DOHH2 (cell line): ENCODE measurements at regions not wholly inside any gene's neighbourhood (a gene's known extent, or its start where the extent isn't known, plus 50 kb on each side); places are given as distances from the start of the nearest gene placed in this dataset.

Experiments used
- H3F3A ChIP-seq: fragments of 200-600 bp; sonication (generic), shearing (Covaris generic); 2 replicates; pipeline ENCODE4 v1.6.0; 2016; ENCODE audit warnings: antibody characterized with exemption, mild to moderate bottlenecking; ENCODE audit not compliant: control insufficient read depth, insufficient read depth
- H3K27ac ChIP-seq: fragments of 200-600 bp; sonication (generic); 2 replicates; pipeline ENCODE4 v1.5.1; 2014; ENCODE audit warnings: low read depth, mild to moderate bottlenecking, low read length, moderate library complexity
- H3K27me3 ChIP-seq: fragments of 200-600 bp; sonication (generic); 2 replicates; pipeline ENCODE4 v1.6.1; 2014; ENCODE audit warnings: mild to moderate bottlenecking, low read length, mixed read lengths; ENCODE audit not compliant: control insufficient read depth
- H3K36me3 ChIP-seq: fragments of 200-600 bp; sonication (generic); 2 replicates; pipeline ENCODE4 v1.6.1; 2014; ENCODE audit warnings: mild to moderate bottlenecking, low read length, moderate library complexity, mixed read lengths; ENCODE audit not compliant: control insufficient read depth
- H3K4me1 ChIP-seq: fragments of 200-600 bp; sonication (generic); 2 replicates; pipeline ENCODE4 v1.6.1; 2014; ENCODE audit warnings: mild to moderate bottlenecking, low read length, mixed read lengths; ENCODE audit not compliant: control insufficient read depth
- H3K4me2 ChIP-seq: fragments of 200-600 bp; sonication (generic); 2 replicates; pipeline ENCODE4 v1.6.0; 2014; ENCODE audit warnings: mild to moderate bottlenecking, low read length, moderate library complexity
- H3K4me3 ChIP-seq: fragments of 200-600 bp; sonication (generic); 2 replicates; pipeline ENCODE4 v1.5.1; 2014; ENCODE audit warnings: mild to moderate bottlenecking, low read length, mixed read lengths
- H3K79me2 ChIP-seq: fragments of 200-600 bp; sonication (generic); 2 replicates; pipeline ENCODE4 v1.6.1; 2014; ENCODE audit warnings: mild to moderate bottlenecking, low read length, mixed read lengths; ENCODE audit not compliant: control insufficient read depth
- H3K9me2 ChIP-seq: fragments of 200-600 bp; sonication (generic); replicated peaks from 2 replicates; pipeline ENCODE4 v1.6.1; 2014; ENCODE audit warnings: mild to moderate bottlenecking, low read length, mixed read lengths; ENCODE audit not compliant: control insufficient read depth
- H3K9me3 ChIP-seq: fragments of 200-600 bp; sonication (generic); 2 replicates; pipeline ENCODE4 v1.6.1; 2014; ENCODE audit warnings: antibody characterized with exemption, low read length, mixed read lengths; ENCODE audit not compliant: control insufficient read depth, insufficient read depth
- H4K20me1 ChIP-seq: fragments of 200-600 bp; sonication (generic); 2 replicates; pipeline ENCODE4 v1.6.0; 2014; ENCODE audit warnings: low read depth, mild to moderate bottlenecking, antibody characterized with exemption, low read length, moderate library complexity; ENCODE audit not compliant: control insufficient read depth, insufficient read depth
- EZH2phosphoT487 ChIP-seq: fragments of 200-600 bp; sonication (generic); IDR thresholded peaks from 2 replicates; pipeline ENCODE4 v1.6.1; 2017; ENCODE audit warnings: borderline replicate concordance, mild to moderate bottlenecking, antibody characterized with exemption, low read length, moderate library complexity, mixed read lengths
- TF ChIP-seq, protein P1 (sequence below): fragments of 200-600 bp; sonication (generic); IDR thresholded peaks from one replicate; pipeline ENCODE4 v1.5.1; 2014; ENCODE audit warnings: antibody characterized with exemption, mild to moderate bottlenecking, low read depth, low read length; ENCODE audit not compliant: poor library complexity, severe bottlenecking

DNA sequence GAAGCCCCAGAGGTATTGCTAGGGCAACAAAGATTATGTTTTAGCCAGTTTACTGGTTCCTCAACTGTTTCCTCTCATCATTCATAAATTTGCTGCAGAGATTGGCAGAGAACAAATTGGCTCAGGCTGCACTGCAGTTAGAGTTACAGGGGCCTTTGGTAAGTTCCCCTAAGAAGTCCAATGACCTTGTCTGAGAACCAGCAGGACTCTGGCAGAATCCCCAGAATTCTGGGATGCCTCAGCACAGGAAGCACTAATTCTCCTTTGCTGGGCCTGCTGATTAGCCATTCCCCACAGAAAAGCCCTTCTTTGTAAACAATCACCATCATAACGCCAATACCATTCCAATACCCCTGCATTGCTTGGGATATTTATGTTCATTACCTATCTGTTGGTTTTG is 151.3 kb downstream of the USP46 start:
- H3K27me3 ChIP-seq = no peaks in the 10 kb centered on the region
- H3F3A ChIP-seq = no peaks in the 10 kb centered on the region
- H3K4me1 ChIP-seq = no peaks in the 10 kb centered on the region
- H3K79me2 ChIP-seq = no peaks in the 10 kb centered on the region
- H3K9me2 ChIP-seq = no peaks in the 10 kb centered on the region
- H3K4me2 ChIP-seq = no peak overlapping the region
- no peak overlapping the region for H3K27ac ChIP-seq
- TF ChIP-seq EZH2phosphoT487 = no peak
- TF ChIP-seq, protein P1, sequence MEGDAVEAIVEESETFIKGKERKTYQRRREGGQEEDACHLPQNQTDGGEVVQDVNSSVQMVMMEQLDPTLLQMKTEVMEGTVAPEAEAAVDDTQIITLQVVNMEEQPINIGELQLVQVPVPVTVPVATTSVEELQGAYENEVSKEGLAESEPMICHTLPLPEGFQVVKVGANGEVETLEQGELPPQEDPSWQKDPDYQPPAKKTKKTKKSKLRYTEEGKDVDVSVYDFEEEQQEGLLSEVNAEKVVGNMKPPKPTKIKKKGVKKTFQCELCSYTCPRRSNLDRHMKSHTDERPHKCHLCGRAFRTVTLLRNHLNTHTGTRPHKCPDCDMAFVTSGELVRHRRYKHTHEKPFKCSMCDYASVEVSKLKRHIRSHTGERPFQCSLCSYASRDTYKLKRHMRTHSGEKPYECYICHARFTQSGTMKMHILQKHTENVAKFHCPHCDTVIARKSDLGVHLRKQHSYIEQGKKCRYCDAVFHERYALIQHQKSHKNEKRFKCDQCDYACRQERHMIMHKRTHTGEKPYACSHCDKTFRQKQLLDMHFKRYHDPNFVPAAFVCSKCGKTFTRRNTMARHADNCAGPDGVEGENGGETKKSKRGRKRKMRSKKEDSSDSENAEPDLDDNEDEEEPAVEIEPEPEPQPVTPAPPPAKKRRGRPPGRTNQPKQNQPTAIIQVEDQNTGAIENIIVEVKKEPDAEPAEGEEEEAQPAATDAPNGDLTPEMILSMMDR = no peak
- no peaks in the 10 kb centered on the region for H3K9me3 ChIP-seq
- H4K20me1 ChIP-seq = no peaks in the 10 kb centered on the region
- no peak overlapping the region for H3K4me3 ChIP-seq
- H3K36me3 ChIP-seq = no peaks in the 10 kb centered on the region

DNA sequence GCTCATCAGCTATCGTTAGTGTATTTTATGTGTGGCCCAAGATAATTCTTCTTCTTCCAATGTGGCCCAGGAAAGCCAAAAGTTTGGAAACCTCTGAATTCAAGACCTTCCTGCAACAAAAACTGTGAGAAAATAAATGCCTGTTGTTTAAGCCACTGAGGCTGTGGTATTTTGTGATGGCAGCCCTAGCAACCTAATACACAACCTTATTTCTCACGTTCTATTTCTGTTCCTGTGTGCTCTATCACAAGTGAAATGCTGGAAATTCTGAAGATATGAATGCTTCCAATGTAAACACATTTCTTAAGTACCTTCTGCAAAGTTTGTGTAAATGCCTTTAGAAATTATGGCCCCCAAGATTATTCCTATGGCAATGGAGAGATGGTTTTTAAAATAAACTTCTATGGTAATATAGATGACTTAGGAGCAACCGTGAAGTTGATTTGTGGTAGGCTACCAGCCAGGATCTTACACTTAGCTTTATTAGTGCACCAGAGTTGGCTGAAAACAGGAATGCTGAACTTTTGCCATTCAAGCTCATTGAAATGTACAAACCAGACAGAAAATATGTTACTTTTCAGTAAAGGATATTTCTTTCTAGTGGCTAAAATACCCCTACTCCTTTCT is 148.0 kb downstream of the USP46 start:
- TF ChIP-seq, protein P1 = no peak
- no peak for TF ChIP-seq EZH2phosphoT487
- Histone ChIP-seq H3K4me1 (no peaks in the 10 kb centered on the region), H4K20me1 (no peaks in the 10 kb centered on the region), H3F3A (no peaks in the 10 kb centered on the region), H3K27ac (no peak overlapping the region), H3K27me3 (no peaks in the 10 kb centered on the region), H3K4me2 (no peak overlapping the region), H3K9me3 (no peaks in the 10 kb centered on the region), H3K9me2 (no peaks in the 10 kb centered on the region), H3K36me3 (no peaks in the 10 kb centered on the region), H3K4me3 (no peak overlapping the region), H3K79me2 (no peaks in the 10 kb centered on the region)

DNA sequence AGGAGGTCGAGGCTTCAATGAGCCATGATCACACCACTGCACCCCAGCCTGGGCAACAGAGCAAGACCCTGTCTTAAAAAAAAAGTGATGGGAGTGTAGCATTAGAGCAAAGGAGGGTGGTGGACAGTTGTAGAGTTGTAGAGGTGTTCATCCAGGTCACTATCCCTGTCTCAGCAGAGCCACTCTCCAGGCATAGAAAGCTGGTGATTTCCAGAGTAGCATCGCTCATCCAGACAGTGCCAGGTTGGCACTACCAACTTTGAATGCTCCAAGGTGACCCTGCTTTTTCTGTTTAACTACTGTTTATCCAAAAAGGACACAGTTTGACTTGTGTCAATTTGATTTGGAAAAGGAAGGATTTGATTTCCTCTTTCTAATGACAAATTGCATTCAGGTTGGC is 147.3 kb downstream of the USP46 start:
- Histone ChIP-seq H3K9me2 (no peaks in the 10 kb centered on the region), H3K4me1 (no peaks in the 10 kb centered on the region)
- TF ChIP-seq EZH2phosphoT487 = no peak
- TF ChIP-seq, protein P1 = no peak

More for the DNA sequence above, 147.3 kb downstream of the USP46 start:
- H3K4me2 ChIP-seq = no peak overlapping the region
- no peaks in the 10 kb centered on the region for H4K20me1 ChIP-seq
- H3K79me2 ChIP-seq = no peaks in the 10 kb centered on the region
- H3K36me3 ChIP-seq = no peaks in the 10 kb centered on the region
- H3K4me3 ChIP-seq = no peak overlapping the region
- no peak overlapping the region for H3K27ac ChIP-seq
- no peaks in the 10 kb centered on the region for H3F3A ChIP-seq
- H3K9me3 ChIP-seq = no peaks in the 10 kb centered on the region
- H3K27me3 ChIP-seq = no peaks in the 10 kb centered on the region
